GM12878 (cell line): ENCODE measurements at regions not wholly inside any gene's neighbourhood (a gene's known extent, or its start where the extent isn't known, plus 50 kb on each side); places are given as distances from the start of the nearest gene placed in this dataset.
A peak's percentile ranks its signal among the peaks of the same experiment; 100 is the strongest.

Experiments used
- CBX3 ChIP-seq: fragments of 200-600 bp; sonication (generic); IDR thresholded peaks from 2 replicates; pipeline ENCODE4 v1.6.1; 2016; ENCODE audit warnings: low read depth, borderline replicate concordance
- CBX5 ChIP-seq: sonication (generic); IDR thresholded peaks from 2 replicates; pipeline ENCODE4 v1.6.1; 2016; ENCODE audit warnings: low read depth, moderate library complexity, mild to moderate bottlenecking, inconsistent platforms
- GABPA ChIP-seq: IDR thresholded peaks from 2 replicates; pipeline ENCODE4 v1.6.1; 2014; ENCODE audit warnings: antibody characterized with exemption, low read depth, mild to moderate bottlenecking, inconsistent platforms
- HDAC6 ChIP-seq: fragments of 200-600 bp; sonication (generic); IDR thresholded peaks from one replicate; pipeline ENCODE4 v1.8.0; 2017; ENCODE audit warnings: antibody characterized with exemption; ENCODE audit not compliant: unreplicated experiment
- HDGF ChIP-seq: fragments of 450-650 bp; IDR thresholded peaks from 2 replicates; pipeline ENCODE4 v1.6.1; 2016; ENCODE audit warnings: antibody characterized with exemption
- MEF2A ChIP-seq: IDR thresholded peaks from 2 replicates; pipeline ENCODE4 v1.6.1; 2011; ENCODE audit warnings: low read depth, mild to moderate bottlenecking, low read length, moderate library complexity; ENCODE audit not compliant: insufficient read depth
- NFXL1 ChIP-seq: fragments of 450-650 bp; IDR thresholded peaks from 2 replicates; pipeline ENCODE4 v1.6.1; 2017; ENCODE audit warnings: antibody characterized with exemption, mild to moderate bottlenecking, borderline replicate concordance
- NR2F1 ChIP-seq: fragments of 450-650 bp; conservative IDR thresholded peaks from 2 replicates; pipeline ENCODE4 v1.6.1; 2017; ENCODE audit warnings: mild to moderate bottlenecking
- RAD21 ChIP-seq: IDR thresholded peaks from 2 replicates; pipeline ENCODE4 v1.6.1; 2011; ENCODE audit warnings: mild to moderate bottlenecking, low read depth, low read length, moderate library complexity; ENCODE audit not compliant: insufficient read depth
- RCOR1 ChIP-seq: conservative IDR thresholded peaks from 2 replicates; pipeline ENCODE4 v1.6.1; 2012; ENCODE audit warnings: low read depth, low read length, improper control_type of control experiment
- RUNX3 ChIP-seq: IDR thresholded peaks from 2 replicates; pipeline ENCODE4 v1.6.1; 2012; ENCODE audit warnings: low read length, inconsistent platforms
- SRF ChIP-seq, 2 experiments: IDR thresholded peaks; 2 replicates each; pipeline ENCODE4 v1.6.1; 2011; ENCODE audit warnings: low read depth in 2 of 2, low read length in 2 of 2, mild to moderate bottlenecking in 1 of 2, moderate library complexity in 1 of 2
- SUZ12 ChIP-seq: fragments of 200-600 bp; sonication (generic); IDR thresholded peaks from one replicate; pipeline ENCODE4 v1.6.1; 2018; ENCODE audit warnings: antibody characterized with exemption, mild to moderate bottlenecking; ENCODE audit not compliant: unreplicated experiment
- TCF12 ChIP-seq: IDR thresholded peaks from 2 replicates; pipeline ENCODE4 v1.6.1; 2011; ENCODE audit warnings: low read depth, mild to moderate bottlenecking, low read length
- ZBED1 ChIP-seq: IDR thresholded peaks from 2 replicates; pipeline ENCODE4 v1.6.1; 2016; ENCODE audit warnings: borderline replicate concordance
- TF ChIP-seq, protein P1 (sequence below): IDR thresholded peaks from 2 replicates; pipeline ENCODE4 v1.6.1; 2012; ENCODE audit warnings: mild to moderate bottlenecking, low read depth, low read length
- TF ChIP-seq, protein P2 (sequence below): IDR thresholded peaks from 2 replicates; pipeline ENCODE4 v1.6.1; 2011; ENCODE audit warnings: mild to moderate bottlenecking, low read depth, low read length, moderate library complexity; ENCODE audit not compliant: insufficient replicate concordance
- TF ChIP-seq, protein P3 (sequence below): IDR thresholded peaks from 2 replicates; pipeline ENCODE4 v1.6.1; 2012; ENCODE audit warnings: improper control_type of control experiment, low read depth, low read length; ENCODE audit not compliant: insufficient replicate concordance
- TF ChIP-seq, protein P4 (sequence below): fragments of 450-650 bp; conservative IDR thresholded peaks from 2 replicates; pipeline ENCODE4 v1.6.1; 2017; ENCODE audit warnings: mild to moderate bottlenecking, moderate library complexity

DNA sequence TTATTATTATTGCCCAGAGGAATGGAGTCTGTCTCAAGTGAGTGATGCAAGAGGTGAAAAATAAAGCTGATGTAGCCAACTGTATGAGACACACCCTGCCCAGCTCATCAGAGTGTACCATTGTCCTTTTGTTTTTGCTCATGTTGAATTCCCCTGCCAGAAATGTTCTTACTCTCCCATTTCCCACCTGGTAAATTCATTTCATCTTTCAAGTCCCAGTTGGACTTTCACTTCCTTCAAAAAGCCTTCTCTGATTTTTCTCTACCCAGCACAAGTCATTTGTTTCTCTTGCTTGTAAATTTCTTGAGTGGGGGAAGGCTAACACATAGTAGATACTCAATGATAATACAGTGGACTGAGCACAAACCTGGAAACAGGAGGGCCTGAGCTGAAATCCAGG lies 394.5 kb upstream of the ZNF462 start (continued):
- TF ChIP-seq MEF2A = 0 out of 2 replicates have a peak, but pooled peaks have one; percentile 22
- TF ChIP-seq CBX3 = no peak
- no peak for TF ChIP-seq HDAC6
- TF ChIP-seq, protein P1, sequence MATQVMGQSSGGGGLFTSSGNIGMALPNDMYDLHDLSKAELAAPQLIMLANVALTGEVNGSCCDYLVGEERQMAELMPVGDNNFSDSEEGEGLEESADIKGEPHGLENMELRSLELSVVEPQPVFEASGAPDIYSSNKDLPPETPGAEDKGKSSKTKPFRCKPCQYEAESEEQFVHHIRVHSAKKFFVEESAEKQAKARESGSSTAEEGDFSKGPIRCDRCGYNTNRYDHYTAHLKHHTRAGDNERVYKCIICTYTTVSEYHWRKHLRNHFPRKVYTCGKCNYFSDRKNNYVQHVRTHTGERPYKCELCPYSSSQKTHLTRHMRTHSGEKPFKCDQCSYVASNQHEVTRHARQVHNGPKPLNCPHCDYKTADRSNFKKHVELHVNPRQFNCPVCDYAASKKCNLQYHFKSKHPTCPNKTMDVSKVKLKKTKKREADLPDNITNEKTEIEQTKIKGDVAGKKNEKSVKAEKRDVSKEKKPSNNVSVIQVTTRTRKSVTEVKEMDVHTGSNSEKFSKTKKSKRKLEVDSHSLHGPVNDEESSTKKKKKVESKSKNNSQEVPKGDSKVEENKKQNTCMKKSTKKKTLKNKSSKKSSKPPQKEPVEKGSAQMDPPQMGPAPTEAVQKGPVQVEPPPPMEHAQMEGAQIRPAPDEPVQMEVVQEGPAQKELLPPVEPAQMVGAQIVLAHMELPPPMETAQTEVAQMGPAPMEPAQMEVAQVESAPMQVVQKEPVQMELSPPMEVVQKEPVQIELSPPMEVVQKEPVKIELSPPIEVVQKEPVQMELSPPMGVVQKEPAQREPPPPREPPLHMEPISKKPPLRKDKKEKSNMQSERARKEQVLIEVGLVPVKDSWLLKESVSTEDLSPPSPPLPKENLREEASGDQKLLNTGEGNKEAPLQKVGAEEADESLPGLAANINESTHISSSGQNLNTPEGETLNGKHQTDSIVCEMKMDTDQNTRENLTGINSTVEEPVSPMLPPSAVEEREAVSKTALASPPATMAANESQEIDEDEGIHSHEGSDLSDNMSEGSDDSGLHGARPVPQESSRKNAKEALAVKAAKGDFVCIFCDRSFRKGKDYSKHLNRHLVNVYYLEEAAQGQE = no peak
- no peak for TF ChIP-seq RAD21
- TF ChIP-seq TCF12 = no peak
- TF ChIP-seq NFXL1 = no peak
- TF ChIP-seq CBX5 = no peak
- peak; percentile 26; the same call in 1 of the 2 replicates for TF ChIP-seq RUNX3
- TF ChIP-seq, protein P2, sequence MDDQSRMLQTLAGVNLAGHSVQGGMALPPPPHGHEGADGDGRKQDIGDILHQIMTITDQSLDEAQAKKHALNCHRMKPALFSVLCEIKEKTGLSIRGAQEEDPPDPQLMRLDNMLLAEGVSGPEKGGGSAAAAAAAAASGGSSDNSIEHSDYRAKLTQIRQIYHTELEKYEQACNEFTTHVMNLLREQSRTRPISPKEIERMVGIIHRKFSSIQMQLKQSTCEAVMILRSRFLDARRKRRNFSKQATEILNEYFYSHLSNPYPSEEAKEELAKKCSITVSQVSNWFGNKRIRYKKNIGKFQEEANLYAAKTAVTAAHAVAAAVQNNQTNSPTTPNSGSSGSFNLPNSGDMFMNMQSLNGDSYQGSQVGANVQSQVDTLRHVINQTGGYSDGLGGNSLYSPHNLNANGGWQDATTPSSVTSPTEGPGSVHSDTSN = no peak
- TF ChIP-seq RCOR1 = no peak
- no peak for TF ChIP-seq SRF (IDR thresholded peaks at IDR 0.05; ENCODE audit: low read depth in 2 of 2, low read length in 2 of 2)
- no peak for TF ChIP-seq SUZ12
- TF ChIP-seq ZBED1 = no peak
- TF ChIP-seq, protein P3, sequence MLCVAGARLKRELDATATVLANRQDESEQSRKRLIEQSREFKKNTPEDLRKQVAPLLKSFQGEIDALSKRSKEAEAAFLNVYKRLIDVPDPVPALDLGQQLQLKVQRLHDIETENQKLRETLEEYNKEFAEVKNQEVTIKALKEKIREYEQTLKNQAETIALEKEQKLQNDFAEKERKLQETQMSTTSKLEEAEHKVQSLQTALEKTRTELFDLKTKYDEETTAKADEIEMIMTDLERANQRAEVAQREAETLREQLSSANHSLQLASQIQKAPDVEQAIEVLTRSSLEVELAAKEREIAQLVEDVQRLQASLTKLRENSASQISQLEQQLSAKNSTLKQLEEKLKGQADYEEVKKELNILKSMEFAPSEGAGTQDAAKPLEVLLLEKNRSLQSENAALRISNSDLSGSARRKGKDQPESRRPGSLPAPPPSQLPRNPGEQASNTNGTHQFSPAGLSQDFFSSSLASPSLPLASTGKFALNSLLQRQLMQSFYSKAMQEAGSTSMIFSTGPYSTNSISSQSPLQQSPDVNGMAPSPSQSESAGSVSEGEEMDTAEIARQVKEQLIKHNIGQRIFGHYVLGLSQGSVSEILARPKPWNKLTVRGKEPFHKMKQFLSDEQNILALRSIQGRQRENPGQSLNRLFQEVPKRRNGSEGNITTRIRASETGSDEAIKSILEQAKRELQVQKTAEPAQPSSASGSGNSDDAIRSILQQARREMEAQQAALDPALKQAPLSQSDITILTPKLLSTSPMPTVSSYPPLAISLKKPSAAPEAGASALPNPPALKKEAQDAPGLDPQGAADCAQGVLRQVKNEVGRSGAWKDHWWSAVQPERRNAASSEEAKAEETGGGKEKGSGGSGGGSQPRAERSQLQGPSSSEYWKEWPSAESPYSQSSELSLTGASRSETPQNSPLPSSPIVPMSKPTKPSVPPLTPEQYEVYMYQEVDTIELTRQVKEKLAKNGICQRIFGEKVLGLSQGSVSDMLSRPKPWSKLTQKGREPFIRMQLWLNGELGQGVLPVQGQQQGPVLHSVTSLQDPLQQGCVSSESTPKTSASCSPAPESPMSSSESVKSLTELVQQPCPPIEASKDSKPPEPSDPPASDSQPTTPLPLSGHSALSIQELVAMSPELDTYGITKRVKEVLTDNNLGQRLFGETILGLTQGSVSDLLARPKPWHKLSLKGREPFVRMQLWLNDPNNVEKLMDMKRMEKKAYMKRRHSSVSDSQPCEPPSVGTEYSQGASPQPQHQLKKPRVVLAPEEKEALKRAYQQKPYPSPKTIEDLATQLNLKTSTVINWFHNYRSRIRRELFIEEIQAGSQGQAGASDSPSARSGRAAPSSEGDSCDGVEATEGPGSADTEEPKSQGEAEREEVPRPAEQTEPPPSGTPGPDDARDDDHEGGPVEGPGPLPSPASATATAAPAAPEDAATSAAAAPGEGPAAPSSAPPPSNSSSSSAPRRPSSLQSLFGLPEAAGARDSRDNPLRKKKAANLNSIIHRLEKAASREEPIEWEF = no peak
- TF ChIP-seq, protein P4, sequence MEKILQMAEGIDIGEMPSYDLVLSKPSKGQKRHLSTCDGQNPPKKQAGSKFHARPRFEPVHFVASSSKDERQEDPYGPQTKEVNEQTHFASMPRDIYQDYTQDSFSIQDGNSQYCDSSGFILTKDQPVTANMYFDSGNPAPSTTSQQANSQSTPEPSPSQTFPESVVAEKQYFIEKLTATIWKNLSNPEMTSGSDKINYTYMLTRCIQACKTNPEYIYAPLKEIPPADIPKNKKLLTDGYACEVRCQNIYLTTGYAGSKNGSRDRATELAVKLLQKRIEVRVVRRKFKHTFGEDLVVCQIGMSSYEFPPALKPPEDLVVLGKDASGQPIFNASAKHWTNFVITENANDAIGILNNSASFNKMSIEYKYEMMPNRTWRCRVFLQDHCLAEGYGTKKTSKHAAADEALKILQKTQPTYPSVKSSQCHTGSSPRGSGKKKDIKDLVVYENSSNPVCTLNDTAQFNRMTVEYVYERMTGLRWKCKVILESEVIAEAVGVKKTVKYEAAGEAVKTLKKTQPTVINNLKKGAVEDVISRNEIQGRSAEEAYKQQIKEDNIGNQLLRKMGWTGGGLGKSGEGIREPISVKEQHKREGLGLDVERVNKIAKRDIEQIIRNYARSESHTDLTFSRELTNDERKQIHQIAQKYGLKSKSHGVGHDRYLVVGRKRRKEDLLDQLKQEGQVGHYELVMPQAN = no peak
- TF ChIP-seq GABPA = no peak
- no peak for TF ChIP-seq HDGF
- TF ChIP-seq NR2F1 = no peak
